ENCODE measurements at regions not wholly inside any gene's neighbourhood (a gene's known extent, or its start where the extent isn't known, plus 50 kb on each side); places are given as distances from the start of the nearest gene placed in this dataset.

DNA sequence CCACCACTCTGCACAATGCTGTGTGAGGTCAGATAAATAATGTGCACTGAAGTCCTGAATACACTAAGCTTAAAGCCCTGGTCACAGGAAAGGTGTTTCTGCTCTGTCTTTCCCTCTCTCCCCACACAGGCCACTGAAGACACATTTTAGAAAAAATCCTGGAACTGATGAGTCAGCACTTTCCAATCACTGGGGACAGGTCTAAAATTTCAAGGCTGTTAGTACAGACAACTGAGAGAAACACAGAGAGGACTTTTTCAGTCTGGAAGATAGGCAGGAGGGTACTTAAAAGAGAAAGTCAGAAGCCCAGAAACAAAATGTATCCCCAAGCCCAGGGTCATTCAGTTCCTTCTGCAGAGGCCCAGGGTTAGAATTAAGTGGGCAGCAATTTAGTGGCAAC lies 333.9 kb upstream of the CCDC196 start:
- intact Hi-C loops (cut with DNase I, micrococcal nuclease), result no loop called here
- ATAC-seq, result no peak

DNA sequence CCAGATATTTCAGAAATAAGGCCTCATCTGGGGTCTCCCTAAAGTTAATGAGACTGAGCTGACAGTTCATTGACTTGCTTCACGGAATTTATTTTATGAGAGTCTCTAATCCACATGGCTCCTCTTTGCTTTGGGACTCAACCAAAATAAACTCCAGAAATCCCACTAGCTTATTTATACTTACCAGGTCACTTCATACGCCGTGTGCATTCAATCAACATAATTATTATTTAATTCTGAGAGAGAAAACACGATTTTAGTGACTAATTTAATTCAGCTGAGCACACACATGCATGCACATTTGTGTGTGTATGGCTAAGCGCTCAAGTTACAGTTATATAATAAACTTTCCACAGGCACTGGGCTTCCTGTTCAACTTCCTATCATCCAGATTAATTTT lies 333.4 kb upstream of the CCDC196 start:
- intact Hi-C loops (cut with DNase I, micrococcal nuclease), result no loop called here
- DNase-seq, result no peak
- no peak for ATAC-seq

More for the DNA sequence above, 333.9 kb upstream of the CCDC196 start:
- DNase-seq, result no peak

DNA sequence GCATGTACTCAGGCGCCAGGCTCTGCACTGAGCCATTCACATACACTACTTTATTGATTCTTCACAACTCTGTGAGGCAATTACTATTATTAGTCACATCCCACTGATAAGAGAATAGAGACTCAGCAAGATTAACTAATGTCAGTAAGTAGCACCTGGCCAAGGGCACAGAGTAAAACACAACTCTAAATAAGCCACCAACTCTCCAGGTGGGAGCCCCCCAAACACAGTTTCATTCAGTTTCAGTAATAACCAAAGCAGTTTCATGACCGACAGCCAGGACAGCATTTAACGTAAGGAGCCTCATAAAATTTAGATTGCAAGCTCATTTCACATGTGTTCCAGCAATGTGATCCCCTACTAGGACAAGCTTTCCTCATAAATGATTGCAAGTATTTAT lies 323.1 kb upstream of the CCDC196 start:
- intact Hi-C loops (cut with DNase I, micrococcal nuclease), result no loop called here
- DNase-seq, result no peak
- ATAC-seq, result no peak

DNA sequence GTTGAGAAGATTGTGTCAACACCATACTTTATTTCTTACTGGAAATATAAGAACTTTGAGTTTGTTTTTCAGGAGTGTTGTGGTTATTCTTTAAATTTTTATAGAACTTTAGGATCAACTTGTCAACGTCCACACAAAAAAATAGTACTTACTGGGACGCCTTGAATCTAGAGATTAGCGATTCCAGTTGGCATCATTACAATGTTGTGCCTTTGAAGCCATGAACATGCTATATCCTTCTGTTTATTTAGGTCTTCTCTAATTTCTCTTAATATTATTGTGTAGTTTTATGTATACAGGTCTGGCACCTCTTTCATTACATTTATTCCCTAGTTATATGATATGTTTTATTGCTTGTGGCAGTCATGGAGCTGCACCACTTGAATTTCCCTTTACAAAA lies 320.8 kb upstream of the CCDC196 start:
- DNase-seq (no peak), ATAC-seq (no peak)

DNA sequence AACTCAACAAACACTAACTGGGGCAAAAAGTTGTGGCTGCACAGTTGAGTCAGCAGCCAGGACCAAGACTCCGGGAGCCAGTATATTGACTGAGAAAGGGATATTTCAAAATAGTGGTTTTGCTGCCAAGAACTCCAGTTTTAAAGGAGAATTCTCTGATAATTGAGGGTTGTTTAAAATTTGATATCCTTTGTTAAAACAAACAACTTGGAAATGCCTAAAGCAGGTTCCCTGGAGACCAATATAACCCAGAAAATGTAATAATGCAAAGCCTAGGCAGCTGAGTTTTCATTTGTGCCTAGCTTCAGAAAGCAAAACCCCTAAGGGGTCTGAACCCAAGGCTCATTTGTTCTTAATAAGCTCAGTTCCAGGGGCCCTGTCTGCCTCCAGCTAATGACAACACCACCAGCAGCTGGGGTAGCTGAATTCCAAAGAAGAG lies 311.7 kb upstream of the CCDC196 start:
- intact Hi-C loops (cut with DNase I, micrococcal nuclease), result no loop called here
- DNase-seq (no peak), ATAC-seq (no peak)

More for the DNA sequence above, 320.8 kb upstream of the CCDC196 start:
- intact Hi-C loops (cut with DNase I, micrococcal nuclease), result no loop called here

DNA sequence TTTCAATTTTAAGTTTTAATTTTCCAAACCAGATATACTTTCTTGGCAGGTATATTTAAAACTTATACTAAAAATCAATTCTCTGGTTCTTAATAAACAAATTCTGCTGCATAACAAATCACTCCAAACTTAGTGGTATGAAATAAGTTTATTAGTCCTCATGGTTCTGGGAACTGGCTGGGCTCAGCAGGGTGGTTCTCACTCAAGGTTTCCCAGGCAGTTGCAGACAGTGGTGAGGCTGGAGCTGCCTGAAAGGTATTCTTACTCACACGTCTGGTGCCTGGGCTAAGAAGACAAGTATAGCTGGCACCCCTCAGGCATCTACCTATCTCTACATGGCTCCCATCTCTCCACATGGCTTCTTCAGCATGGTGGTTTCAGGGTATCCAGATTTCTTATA lies 308.2 kb upstream of the CCDC196 start:
- ATAC-seq (no peak), DNase-seq (no peak)
- intact Hi-C loops (cut with DNase I, micrococcal nuclease), result no loop called here

DNA sequence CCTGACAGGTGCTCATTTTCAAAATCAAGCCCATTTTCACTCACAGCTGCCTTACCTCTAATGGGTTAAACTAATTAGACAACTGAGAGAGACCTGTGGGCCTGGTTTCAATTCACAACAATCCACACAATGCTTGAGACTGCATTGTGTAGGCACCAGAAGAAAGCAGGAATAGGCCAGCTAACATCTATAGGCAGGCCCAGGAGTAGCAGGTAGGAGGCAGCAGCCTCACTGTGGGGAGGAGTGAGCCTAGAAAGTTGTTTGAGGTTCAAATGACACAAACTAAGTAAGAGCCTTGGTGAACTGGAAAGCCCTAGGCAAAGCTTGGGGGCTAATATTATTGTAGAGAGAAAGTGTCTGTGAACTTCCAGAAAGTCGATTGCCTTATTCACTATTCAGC lies 289.5 kb upstream of the CCDC196 start:
- DNase-seq, result no peak
- ATAC-seq, result no peak
- intact Hi-C loops (cut with DNase I, micrococcal nuclease), result no loop called here

DNA sequence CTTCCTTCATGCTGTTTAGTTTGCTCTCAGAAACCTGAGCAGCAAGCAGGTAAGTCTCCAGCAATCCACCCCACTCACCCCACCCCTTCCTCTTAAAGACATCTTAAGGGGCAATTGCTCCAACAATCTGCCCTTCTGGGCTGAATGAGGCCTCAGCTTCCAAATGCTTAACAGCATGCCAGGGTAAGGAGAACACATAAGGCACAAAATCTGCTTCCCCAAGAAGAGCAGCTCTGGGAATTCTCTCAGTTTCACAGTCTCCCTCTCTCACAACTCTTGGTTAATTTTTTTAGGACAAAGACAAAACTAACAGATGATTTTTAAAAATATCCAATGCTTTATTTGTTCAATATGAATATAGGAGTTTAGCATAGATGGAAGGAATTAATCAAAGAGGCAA lies 288.9 kb upstream of the CCDC196 start:
- ATAC-seq (no peak), DNase-seq (no peak)
- intact Hi-C loops (cut with DNase I, micrococcal nuclease), result no loop called here

DNA sequence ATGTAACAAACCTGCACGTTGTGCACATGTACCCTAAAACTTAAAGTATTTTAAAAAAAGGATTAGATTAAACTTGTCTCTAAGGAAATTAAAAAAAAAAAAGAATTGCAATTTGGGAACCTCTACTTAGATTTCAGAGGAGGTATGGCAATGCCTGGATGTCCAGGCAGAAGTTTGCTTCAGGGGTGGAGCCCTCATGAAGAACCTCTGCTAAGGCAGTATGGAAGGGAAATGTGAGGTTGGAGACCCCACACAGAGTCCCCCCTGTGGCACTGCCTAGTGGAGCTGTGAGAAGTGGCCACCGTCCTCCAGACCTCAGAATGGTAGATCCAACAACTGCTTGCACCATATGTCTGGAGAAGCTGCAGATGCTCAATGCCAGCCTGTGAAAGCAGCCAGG lies 279.6 kb upstream of the CCDC196 start:
- intact Hi-C loops (cut with DNase I, micrococcal nuclease), result no loop called here
- ATAC-seq, result no peak
- no peak for DNase-seq

DNA sequence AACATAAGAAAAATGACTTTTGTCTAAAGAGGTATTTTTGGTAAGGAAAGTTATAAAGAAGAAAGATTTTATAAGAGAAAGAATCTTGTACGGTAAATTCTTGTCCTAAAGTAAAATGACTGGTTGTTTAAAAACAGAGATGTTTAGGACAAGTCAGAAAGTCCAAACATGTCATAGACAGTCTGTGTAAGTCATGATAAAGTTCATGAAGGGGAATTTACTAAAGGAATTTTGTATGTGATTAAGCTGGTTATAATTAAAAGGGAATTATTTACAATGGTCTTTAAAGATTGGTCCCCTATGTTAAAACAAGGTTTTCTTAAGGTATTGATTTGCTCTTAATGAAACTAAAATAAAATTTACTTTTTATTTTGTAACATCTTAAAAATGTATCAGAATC lies 269.4 kb upstream of the CCDC196 start:
- ATAC-seq (no peak), DNase-seq (no peak)
- intact Hi-C loops (cut with DNase I, micrococcal nuclease), result no loop called here

DNA sequence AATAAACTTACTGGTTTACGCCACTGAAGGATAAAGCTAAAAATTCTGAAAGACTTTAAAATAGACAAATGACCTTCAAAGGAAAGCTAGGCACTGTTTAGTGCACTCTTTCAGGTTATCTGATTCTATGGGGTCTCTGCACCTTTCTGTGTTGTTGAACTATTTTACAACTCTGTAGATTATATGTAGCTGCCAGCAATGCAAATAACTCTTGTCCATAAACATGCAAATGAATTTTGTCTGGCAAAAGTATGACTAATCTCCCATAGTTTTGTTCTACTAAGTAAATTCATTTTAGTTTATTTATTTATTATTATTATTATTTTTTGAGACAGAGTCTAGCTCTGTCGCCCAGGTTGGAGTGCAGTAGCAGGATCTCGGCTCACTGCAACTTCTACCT lies 266.3 kb upstream of the CCDC196 start:
- no peak for ATAC-seq

DNA sequence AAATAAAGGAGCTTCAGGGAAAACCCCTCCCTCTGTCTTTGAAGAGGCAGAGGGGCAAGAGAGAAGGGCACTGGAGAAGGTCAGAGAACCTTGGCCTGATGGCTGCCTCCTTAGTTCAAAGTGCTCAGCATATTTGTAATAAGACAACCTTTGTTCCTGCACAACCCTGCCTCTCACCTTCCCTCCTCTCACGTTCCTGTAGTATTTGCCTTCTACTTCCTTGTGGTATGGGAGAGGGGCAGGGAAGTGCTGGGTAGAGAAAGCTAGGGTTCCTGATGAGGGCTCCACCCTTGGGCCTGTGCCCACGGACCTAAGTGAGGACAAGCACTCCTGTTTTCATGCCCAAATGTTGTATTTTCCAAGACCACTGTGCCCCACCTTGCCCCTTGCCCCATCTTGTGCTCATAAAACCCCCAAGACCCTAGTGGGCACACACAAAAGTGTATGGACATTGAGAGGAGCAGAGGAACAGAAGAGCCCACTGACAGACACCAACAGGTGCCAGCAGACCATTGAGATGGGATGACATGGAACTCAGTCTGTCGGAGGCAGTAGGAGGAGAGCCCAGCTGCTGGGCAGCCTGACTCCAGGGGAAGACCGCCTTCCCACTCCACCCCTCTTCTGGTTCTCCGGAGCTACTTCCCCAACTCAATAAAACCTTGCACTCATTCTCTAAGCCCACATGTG lies 261.5 kb upstream of the CCDC196 start:
- DNase-seq (peak in 1 of 2 donors; percentile 19), ATAC-seq (peak; percentile 97)
- intact Hi-C loops (cut with DNase I, micrococcal nuclease), result no loop called here

More for the DNA sequence above, 266.3 kb upstream of the CCDC196 start:
- DNase-seq, result no peak
- intact Hi-C loops (cut with DNase I, micrococcal nuclease), result no loop called here

DNA sequence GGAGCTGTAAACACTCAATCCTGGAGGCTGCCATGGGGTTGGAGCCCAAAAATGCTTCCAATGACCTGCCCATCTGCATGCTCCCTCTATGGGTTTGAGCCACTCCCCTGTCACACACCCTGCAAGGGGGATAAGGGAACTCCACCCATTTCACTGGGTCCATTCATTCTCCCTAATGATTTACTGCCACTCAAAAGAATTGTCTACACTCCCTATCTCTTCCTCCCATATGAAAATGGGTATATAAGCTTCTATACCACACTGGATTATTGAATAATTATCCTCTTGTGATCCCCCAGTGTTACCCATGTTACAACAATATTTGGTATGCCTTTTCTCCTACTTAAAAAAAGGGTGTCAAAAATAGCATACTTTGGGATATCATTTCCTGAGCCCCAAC lies 260.8 kb upstream of the CCDC196 start:
- intact Hi-C loops (cut with DNase I, micrococcal nuclease), result no loop called here
- DNase-seq, result no peak
- no peak for ATAC-seq

DNA sequence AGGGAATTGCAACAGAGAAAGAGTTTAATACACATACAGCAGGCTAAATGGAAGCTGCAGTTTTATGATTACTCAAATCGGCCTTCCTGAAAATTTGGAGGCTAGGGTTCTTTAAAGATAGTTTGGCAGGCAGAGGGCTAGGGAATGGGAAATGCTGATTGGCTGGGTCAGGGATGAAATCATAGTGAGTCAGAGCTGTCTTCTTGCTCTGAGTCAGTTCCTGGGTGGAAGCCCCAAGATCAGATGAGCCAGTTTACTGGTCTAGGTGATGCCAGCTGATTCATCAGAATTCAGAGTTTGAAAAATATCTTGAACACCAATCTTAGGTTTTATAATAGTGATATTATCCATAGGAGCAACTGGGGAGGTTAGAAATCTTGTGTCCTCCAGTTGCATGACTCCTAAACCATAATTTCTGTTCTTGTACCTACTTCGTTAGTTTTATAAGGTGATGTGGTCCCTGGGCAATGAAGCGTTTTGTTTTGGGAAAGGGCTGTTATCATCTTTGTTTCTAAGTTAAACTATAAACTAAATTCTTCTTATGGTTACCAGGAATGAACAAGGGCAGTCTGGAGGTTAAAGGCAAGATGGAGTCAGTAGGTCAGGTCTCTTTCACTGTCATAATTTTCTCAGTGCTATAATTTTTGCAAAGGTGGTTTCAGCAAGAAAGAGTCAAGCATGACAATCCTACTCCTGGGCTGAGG lies 257.8 kb upstream of the CCDC196 start:
- intact Hi-C loops (cut with DNase I, micrococcal nuclease), result no loop called here
- no peak for ATAC-seq
- DNase-seq, result no peak

DNA sequence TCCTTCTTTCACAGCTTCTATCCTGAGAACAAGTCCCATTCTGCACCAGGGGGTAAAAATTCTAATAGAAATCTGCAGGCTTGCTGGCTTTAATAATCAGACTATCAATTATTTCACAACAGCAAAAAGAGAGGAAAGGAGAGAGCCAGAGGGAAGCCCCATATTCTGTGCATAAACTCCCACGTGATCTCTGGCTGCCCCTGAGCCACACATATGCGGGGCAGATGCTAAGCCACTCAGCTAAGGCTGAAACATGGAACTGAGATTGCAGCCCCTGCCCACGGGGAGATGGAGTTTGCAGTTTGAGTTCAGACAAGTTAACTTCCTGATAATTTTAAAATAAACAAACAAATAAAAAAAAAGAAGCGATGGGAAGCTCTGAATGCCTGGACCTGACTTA lies 254.4 kb upstream of the CCDC196 start:
- DNase-seq (no peak), ATAC-seq (no peak)
- intact Hi-C loops (cut with DNase I, micrococcal nuclease), result no loop called here

DNA sequence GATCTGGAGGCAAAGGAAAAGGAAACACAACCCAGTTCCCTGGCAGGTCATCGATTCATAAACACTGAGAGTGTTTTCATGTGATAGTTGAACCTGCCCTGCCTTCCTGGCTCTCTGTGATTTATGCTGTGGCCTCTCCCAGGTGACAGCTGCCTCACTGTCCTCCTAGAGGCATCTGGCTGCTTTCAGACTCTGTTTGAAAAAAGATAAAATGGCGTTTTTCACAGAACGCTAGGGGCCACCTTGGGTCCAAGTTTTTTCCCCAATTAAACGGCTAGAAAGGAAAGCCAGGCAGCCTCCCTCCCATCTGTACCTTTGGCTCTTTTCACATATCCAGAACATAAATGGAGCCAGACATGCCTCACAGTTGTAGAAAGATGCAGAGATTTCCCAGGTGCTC lies 252.6 kb upstream of the CCDC196 start:
- ATAC-seq (no peak), DNase-seq (no peak)
- intact Hi-C loops (cut with DNase I, micrococcal nuclease), result no loop called here

DNA sequence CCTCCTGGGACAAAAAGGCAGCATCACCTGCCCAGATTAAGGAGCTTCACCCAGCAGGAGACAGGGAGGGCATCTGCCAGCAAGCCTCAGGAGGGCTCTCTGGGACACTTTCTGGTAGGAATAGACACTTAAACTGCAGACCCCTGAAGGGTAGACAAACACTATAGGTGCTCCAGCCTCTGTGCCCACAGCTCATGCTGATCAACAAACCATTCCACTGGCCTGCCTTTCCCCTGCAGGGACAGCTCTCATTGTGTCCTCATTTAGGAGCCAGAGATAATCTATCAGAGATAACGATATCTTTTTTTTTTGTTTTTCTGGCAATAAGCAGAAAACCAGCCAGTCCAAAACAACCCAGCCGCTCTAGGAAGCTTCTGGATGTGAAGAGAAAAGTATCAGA lies 251.8 kb upstream of the CCDC196 start:
- no peak for DNase-seq
- no peak for ATAC-seq
- intact Hi-C loops (cut with DNase I, micrococcal nuclease), result no loop called here

DNA sequence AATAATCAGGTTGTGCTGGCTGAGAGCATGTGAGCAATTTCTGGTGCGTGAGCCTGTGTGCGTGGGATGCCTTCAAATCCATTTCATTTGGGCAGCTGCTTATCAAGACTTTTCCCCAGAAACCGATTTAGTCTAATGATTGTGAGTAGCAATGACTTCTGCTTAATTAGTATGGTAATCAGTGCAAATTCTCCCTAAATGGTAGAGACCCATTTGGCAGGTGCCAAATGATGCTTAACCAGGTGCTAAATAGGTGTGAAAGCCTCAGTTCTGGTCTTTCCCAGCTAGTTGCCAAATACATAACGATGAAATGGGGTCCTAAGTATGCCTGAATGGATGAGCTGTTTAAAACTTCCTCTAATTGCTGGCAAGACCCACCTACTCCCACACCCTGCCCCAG lies 248.4 kb upstream of the CCDC196 start:
- intact Hi-C loops (cut with DNase I, micrococcal nuclease), result no loop called here
- no peak for ATAC-seq
- no peak for DNase-seq

DNA sequence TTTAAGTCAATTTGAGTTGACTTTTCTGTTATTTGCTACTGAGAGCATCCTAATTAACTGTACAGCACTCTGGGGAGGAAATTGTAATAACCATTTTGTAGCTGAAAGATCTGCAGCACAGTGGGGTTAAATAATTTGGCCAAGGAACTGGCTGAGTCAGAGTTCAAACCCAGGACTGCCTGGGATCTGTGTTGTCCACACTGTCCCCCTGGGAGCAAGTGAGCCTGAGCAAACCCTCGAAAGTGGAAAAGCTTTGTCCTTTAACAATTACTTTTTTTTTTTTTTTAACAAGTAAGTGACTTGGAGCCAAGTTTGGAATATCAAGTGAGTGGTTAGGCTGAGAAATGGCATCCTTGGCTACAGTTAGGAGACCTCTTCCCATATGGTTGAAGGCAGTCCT lies 247.2 kb upstream of the CCDC196 start:
- intact Hi-C loops (cut with DNase I, micrococcal nuclease), result no loop called here
- ATAC-seq (no peak), DNase-seq (no peak)

DNA sequence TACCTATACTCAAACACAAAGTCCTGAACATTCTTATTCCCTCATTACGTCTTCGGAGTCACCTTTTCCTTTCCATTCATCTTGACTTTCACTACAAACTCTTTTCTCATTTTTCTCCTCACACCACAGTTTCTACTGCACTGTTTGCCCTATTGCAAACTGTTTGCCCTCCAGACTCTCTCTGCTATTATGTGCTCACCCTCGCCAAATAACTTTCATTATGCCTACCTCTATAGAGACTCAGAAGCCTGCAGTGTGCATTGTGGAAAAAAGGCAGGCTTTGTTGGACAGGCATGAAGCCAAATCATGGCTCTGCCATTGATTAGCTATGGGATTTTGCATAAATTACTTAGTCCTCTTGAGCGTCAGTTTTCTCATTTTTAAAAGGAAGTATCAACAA lies 246.6 kb upstream of the CCDC196 start:
- DNase-seq, result no peak
- intact Hi-C loops (cut with DNase I, micrococcal nuclease), result no loop called here
- ATAC-seq, result no peak

DNA sequence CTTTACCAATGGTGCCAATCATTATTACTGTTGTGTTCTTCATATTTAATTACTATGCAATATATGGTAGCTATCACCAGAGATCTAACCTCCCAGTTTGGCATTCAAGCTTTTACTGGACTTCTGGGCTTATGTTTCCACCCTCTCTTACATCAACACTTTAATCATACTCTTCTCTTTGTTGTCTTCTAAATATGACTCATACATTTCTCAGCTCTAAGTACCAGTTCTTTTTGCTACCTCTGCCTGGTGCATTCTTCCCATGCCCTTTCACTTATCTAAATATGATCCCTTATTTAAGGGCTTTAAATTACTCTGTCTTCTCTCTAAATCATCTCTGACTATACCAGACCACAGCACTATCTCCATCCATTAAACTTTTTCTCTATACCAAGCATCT lies 246.1 kb upstream of the CCDC196 start:
- intact Hi-C loops (cut with DNase I, micrococcal nuclease), result no loop called here
- ATAC-seq, result no peak

More for the DNA sequence above, 246.1 kb upstream of the CCDC196 start:
- DNase-seq, result no peak

All from left colon (tissue), 2 donors.